SK-N-SH treated with all-trans-retinoic acid at 6 μM for 48 hours (cell line): ENCODE measurements at regions not wholly inside any gene's neighbourhood (a gene's known extent, or its start where the extent isn't known, plus 50 kb on each side); places are given as distances from the start of the nearest gene placed in this dataset.

Experiments used
- ATAC-seq: fragments of 200-7000 bp; cut with Tn5 transposase; 3 replicates; pipeline ENCODE4 v1.9.1; 2020; ENCODE audit warnings: mild to moderate bottlenecking, moderate library complexity
- ARNTL ChIP-seq: fragments of 450-650 bp; formaldehyde crosslinking; IDR thresholded peaks from 2 replicates; pipeline ENCODE4 v1.5.0; 2020; ENCODE audit warnings: low read depth, mild to moderate bottlenecking, moderate library complexity, borderline replicate concordance
- BACH2 ChIP-seq: fragments of 250-450 bp; sonication (Bioruptor Pico); IDR thresholded peaks from 2 replicates; pipeline ENCODE4 v1.9.0; 2021; ENCODE audit warnings: mild to moderate bottlenecking, borderline replicate concordance
- CSDC2 ChIP-seq: fragments of 250-450 bp; sonication (Bioruptor Pico); IDR thresholded peaks from 2 replicates; pipeline ENCODE4 v1.5.0; 2020; ENCODE audit warnings: mild to moderate bottlenecking, moderate library complexity
- ESRRG ChIP-seq: fragments of 250-450 bp; sonication (Bioruptor Pico); IDR thresholded peaks from 2 replicates; pipeline ENCODE4 v1.6.1; 2021; ENCODE audit warnings: mild to moderate bottlenecking
- GLIS3 ChIP-seq: fragments of 250-450 bp; sonication (Bioruptor Pico); IDR thresholded peaks from 2 replicates; pipeline ENCODE4 v1.5.0; 2020; ENCODE audit warnings: mild to moderate bottlenecking, moderate library complexity
- ISL1 ChIP-seq: fragments of 250-450 bp; sonication (Bioruptor Pico); IDR thresholded peaks from 2 replicates; pipeline ENCODE4 v2.1.2; 2022; ENCODE audit warnings: mild to moderate bottlenecking, moderate library complexity
- OSR1 ChIP-seq: fragments of 250-450 bp; sonication (Bioruptor Pico); IDR thresholded peaks from 2 replicates; pipeline ENCODE4 v1.8.0; 2022; ENCODE audit warnings: moderate library complexity, mild to moderate bottlenecking, inconsistent platforms
- PPARA ChIP-seq: fragments of 250-450 bp; sonication (Bioruptor Pico); IDR thresholded peaks from 2 replicates; pipeline ENCODE4 v1.5.0; 2020; ENCODE audit warnings: mild to moderate bottlenecking, borderline replicate concordance
- RARB ChIP-seq: fragments of 250-450 bp; sonication (Bioruptor Pico); IDR thresholded peaks from 2 replicates; pipeline ENCODE4 v1.8.0; 2021; ENCODE audit warnings: mild to moderate bottlenecking, moderate library complexity
- SNAI2 ChIP-seq: fragments of 250-450 bp; sonication (Bioruptor Pico); IDR thresholded peaks from 2 replicates; pipeline ENCODE4 v1.5.0; 2020; ENCODE audit warnings: mild to moderate bottlenecking, moderate library complexity
- TCF4 ChIP-seq: fragments of 250-450 bp; sonication (Bioruptor Pico); IDR thresholded peaks from 2 replicates; pipeline ENCODE4 v1.8.0; 2021; ENCODE audit warnings: mild to moderate bottlenecking, moderate library complexity, borderline replicate concordance
- TOX ChIP-seq: fragments of 250-450 bp; sonication (Bioruptor Pico); IDR thresholded peaks from 2 replicates; pipeline ENCODE4 v1.8.0; 2021; ENCODE audit warnings: mild to moderate bottlenecking, moderate library complexity, borderline replicate concordance
- ZC3H10 ChIP-seq: fragments of 250-450 bp; sonication (Bioruptor Pico); IDR thresholded peaks from 2 replicates; pipeline ENCODE4 v1.5.1; 2021; ENCODE audit warnings: mild to moderate bottlenecking, moderate library complexity
- ZFP3 ChIP-seq: fragments of 250-450 bp; sonication (Bioruptor Pico); IDR thresholded peaks from 2 replicates; pipeline ENCODE4 v1.5.0; 2020; ENCODE audit warnings: mild to moderate bottlenecking, moderate library complexity
- ZNF565 ChIP-seq: fragments of 450-650 bp; formaldehyde crosslinking; conservative IDR thresholded peaks from 2 replicates; pipeline ENCODE4 v1.5.0; 2020; ENCODE audit warnings: low read depth, mild to moderate bottlenecking, moderate library complexity
- ZNF70 ChIP-seq: fragments of 450-650 bp; formaldehyde crosslinking; IDR thresholded peaks from 2 replicates; pipeline ENCODE4 v1.5.0; 2020; ENCODE audit warnings: mild to moderate bottlenecking, moderate library complexity
- ZNF8 ChIP-seq: fragments of 450-650 bp; formaldehyde crosslinking; IDR thresholded peaks from 2 replicates; pipeline ENCODE4 v1.5.0; 2020; ENCODE audit warnings: mild to moderate bottlenecking, moderate library complexity
- TF ChIP-seq, protein P1 (sequence below): fragments of 250-450 bp; sonication (Bioruptor Pico); IDR thresholded peaks from 2 replicates; pipeline ENCODE4 v1.5.0; 2020; ENCODE audit warnings: mild to moderate bottlenecking, moderate library complexity
- TF ChIP-seq, protein P2 (sequence below): fragments of 250-450 bp; sonication (Bioruptor Pico); IDR thresholded peaks from 2 replicates; pipeline ENCODE4 v1.8.0; 2020; ENCODE audit warnings: mild to moderate bottlenecking, moderate library complexity, borderline replicate concordance
- TF ChIP-seq, protein P3 (sequence below): fragments of 250-450 bp; sonication (Bioruptor Pico); IDR thresholded peaks from 2 replicates; pipeline ENCODE4 v1.5.1; 2020; ENCODE audit warnings: low read depth, mild to moderate bottlenecking, moderate library complexity
- TF ChIP-seq, protein P4 (sequence below): fragments of 250-450 bp; sonication (Bioruptor Pico); IDR thresholded peaks from 2 replicates; pipeline ENCODE4 v1.8.0; 2021; ENCODE audit warnings: low read depth, mild to moderate bottlenecking, moderate library complexity, borderline replicate concordance
- TF ChIP-seq, protein P5 (sequence below): fragments of 250-450 bp; sonication (Bioruptor Pico); IDR thresholded peaks from 2 replicates; pipeline ENCODE4 v1.5.1; 2021; ENCODE audit warnings: mild to moderate bottlenecking, moderate library complexity

DNA sequence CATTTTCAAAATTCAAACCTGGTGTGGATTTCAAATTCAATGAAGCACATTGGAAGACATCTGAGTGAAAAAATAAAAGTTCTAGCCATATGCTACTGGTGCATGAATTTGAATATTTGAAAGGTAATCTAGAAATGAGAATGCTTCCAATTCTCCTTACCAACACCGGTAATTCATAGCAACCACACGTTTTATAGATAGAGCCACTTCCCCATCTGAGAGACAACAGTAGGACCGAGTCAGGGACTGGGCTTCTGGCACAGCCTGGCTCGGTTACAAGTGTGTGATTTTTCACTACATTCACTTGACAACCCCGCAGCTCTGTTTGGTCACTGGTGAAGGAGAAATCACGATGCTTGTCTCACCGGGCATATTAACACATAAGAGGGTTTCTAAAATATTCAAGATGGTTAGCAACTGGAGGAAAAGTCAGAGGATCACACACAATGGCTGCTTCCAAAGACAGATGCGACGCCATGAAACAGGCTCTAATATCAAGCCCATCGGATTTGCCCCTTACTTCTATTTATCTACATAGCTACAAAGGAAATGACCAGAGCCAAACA lies 86.5 kb upstream of the FOXN3 start (continued):
- TF ChIP-seq, protein P1, sequence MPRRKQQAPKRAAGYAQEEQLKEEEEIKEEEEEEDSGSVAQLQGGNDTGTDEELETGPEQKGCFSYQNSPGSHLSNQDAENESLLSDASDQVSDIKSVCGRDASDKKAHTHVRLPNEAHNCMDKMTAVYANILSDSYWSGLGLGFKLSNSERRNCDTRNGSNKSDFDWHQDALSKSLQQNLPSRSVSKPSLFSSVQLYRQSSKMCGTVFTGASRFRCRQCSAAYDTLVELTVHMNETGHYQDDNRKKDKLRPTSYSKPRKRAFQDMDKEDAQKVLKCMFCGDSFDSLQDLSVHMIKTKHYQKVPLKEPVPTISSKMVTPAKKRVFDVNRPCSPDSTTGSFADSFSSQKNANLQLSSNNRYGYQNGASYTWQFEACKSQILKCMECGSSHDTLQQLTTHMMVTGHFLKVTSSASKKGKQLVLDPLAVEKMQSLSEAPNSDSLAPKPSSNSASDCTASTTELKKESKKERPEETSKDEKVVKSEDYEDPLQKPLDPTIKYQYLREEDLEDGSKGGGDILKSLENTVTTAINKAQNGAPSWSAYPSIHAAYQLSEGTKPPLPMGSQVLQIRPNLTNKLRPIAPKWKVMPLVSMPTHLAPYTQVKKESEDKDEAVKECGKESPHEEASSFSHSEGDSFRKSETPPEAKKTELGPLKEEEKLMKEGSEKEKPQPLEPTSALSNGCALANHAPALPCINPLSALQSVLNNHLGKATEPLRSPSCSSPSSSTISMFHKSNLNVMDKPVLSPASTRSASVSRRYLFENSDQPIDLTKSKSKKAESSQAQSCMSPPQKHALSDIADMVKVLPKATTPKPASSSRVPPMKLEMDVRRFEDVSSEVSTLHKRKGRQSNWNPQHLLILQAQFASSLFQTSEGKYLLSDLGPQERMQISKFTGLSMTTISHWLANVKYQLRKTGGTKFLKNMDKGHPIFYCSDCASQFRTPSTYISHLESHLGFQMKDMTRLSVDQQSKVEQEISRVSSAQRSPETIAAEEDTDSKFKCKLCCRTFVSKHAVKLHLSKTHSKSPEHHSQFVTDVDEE (CRISPR knock-in tag) = no peak
- no peak for TF ChIP-seq TCF4 (CRISPR knock-in tag)

DNA sequence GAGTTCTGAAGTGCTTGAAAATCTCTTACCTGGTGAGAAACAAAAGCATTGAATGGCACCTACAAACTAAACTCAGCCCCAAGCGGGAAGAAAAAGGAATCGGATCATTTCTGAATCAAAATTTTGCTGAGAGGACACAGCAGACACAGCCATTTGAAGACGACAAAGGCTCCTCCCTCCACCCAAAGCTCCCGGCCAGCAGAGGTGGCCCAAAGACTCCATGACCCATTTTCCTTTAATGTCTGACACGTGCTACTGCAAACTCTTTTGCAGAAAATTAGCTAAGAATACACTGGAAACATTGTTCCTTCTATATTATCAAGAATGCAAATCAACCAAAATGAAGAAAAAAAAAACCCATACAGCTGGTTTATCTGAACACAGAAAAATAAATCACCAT lies 85.9 kb upstream of the FOXN3 start:
- TF ChIP-seq, protein P2, sequence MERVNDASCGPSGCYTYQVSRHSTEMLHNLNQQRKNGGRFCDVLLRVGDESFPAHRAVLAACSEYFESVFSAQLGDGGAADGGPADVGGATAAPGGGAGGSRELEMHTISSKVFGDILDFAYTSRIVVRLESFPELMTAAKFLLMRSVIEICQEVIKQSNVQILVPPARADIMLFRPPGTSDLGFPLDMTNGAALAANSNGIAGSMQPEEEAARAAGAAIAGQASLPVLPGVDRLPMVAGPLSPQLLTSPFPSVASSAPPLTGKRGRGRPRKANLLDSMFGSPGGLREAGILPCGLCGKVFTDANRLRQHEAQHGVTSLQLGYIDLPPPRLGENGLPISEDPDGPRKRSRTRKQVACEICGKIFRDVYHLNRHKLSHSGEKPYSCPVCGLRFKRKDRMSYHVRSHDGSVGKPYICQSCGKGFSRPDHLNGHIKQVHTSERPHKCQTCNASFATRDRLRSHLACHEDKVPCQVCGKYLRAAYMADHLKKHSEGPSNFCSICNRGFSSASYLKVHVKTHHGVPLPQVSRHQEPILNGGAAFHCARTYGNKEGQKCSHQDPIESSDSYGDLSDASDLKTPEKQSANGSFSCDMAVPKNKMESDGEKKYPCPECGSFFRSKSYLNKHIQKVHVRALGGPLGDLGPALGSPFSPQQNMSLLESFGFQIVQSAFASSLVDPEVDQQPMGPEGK = no peak
- TF ChIP-seq SNAI2 (CRISPR knock-in tag) = no peak
- TF ChIP-seq CSDC2 (CRISPR knock-in tag) = no peak
- no peak for TF ChIP-seq ISL1 (CRISPR knock-in tag)
- TF ChIP-seq ZNF565 (CRISPR knock-in tag) = no peak
- TF ChIP-seq ZNF8 (CRISPR knock-in tag) = no peak
- ATAC-seq = no peak

DNA sequence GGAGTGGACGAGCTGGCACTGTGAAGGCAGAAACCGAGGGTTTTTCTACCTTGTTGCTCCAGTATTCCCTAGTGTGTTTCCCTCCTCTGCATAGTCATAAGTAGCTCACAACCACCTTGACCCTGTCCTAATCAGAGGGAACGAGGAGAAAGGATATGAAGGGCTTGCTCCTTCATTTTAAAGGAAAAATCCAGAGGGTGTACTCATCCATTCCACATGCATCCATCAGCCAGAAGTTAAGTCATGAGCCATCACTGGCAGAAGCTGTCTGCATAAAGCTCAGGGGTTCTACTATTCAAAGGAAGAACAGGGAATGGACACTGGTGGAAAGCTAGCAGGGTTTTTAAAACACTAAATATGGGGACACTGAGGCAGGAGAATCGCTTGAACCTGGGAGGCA lies 84.3 kb upstream of the FOXN3 start:
- no peak for ATAC-seq
- TF ChIP-seq, protein P3, sequence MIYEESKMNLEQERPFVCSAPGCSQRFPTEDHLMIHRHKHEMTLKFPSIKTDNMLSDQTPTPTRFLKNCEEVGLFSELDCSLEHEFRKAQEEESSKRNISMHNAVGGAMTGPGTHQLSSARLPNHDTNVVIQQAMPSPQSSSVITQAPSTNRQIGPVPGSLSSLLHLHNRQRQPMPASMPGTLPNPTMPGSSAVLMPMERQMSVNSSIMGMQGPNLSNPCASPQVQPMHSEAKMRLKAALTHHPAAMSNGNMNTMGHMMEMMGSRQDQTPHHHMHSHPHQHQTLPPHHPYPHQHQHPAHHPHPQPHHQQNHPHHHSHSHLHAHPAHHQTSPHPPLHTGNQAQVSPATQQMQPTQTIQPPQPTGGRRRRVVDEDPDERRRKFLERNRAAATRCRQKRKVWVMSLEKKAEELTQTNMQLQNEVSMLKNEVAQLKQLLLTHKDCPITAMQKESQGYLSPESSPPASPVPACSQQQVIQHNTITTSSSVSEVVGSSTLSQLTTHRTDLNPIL (CRISPR knock-in tag) = no peak
- TF ChIP-seq RARB (CRISPR knock-in tag) (no peak), OSR1 (CRISPR knock-in tag) (no peak), TOX (no peak), BACH2 (CRISPR knock-in tag) (no peak)
- TF ChIP-seq, protein P4, sequence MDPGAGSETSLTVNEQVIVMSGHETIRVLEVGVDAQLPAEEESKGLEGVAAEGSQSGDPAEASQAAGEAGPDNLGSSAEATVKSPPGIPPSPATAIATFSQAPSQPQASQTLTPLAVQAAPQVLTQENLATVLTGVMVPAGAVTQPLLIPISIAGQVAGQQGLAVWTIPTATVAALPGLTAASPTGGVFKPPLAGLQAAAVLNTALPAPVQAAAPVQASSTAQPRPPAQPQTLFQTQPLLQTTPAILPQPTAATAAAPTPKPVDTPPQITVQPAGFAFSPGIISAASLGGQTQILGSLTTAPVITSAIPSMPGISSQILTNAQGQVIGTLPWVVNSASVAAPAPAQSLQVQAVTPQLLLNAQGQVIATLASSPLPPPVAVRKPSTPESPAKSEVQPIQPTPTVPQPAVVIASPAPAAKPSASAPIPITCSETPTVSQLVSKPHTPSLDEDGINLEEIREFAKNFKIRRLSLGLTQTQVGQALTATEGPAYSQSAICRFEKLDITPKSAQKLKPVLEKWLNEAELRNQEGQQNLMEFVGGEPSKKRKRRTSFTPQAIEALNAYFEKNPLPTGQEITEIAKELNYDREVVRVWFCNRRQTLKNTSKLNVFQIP (CRISPR knock-in tag) = no peak
- TF ChIP-seq, all 23 proteins: peak for 0

DNA sequence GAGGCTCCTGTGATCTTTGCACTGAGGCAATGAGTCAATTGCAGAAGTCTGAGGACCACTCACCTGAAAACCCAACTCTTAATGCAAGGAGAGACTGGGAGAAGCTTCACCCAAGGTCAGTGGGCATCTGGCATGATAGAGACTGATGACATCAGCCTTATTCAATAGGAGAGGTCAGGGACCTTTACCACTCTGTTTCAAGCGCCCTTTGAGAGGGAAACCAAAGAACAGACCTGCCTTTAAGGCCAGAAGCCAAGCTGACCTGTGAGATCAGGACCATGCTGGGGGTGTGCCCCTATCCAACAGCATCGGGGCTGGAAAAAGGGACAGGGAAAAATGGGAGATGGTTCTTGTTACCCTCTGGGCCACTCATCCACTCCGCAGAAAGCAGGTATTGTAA lies 83.3 kb upstream of the FOXN3 start:
- TF ChIP-seq PPARA (CRISPR knock-in tag) (no peak), ARNTL (CRISPR knock-in tag) (no peak), SNAI2 (CRISPR knock-in tag) (no peak), GLIS3 (no peak), ISL1 (CRISPR knock-in tag) (no peak), ESRRG (no peak), TCF4 (CRISPR knock-in tag) (no peak), ZFP3 (CRISPR knock-in tag) (no peak), RARB (CRISPR knock-in tag) (no peak), BACH2 (CRISPR knock-in tag) (no peak), ZC3H10 (CRISPR knock-in tag) (no peak), ZNF70 (no peak)
- TF ChIP-seq, protein P5, sequence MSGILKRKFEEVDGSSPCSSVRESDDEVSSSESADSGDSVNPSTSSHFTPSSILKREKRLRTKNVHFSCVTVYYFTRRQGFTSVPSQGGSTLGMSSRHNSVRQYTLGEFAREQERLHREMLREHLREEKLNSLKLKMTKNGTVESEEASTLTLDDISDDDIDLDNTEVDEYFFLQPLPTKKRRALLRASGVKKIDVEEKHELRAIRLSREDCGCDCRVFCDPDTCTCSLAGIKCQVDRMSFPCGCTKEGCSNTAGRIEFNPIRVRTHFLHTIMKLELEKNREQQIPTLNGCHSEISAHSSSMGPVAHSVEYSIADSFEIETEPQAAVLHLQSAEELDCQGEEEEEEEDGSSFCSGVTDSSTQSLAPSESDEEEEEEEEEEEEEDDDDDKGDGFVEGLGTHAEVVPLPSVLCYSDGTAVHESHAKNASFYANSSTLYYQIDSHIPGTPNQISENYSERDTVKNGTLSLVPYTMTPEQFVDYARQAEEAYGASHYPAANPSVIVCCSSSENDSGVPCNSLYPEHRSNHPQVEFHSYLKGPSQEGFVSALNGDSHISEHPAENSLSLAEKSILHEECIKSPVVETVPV (CRISPR knock-in tag) = no peak
- TF ChIP-seq, protein P2 = no peak
- TF ChIP-seq, protein P3 (CRISPR knock-in tag) = no peak

More for the DNA sequence above, 83.3 kb upstream of the FOXN3 start:
- ATAC-seq = no peak
